GM13977 (cell line): ENCODE measurements at regions not wholly inside any gene's neighbourhood (a gene's known extent, or its start where the extent isn't known, plus 50 kb on each side); places are given as distances from the start of the nearest gene placed in this dataset.

Experiments used
- DNase-seq: peaks from one replicate; pipeline ENCODE4 v3.0.0; 2012; ENCODE audit warnings: low spot score
- CTCF ChIP-seq: IDR thresholded peaks from 2 replicates; pipeline ENCODE4 v1.5.1; 2012; ENCODE audit warnings: mild to moderate bottlenecking, control low read depth; ENCODE audit not compliant: insufficient read depth; ENCODE audit errors: extremely low read depth, missing control alignments
- in situ Hi-C: fragments of 300-500 bp; cut with MboI; formaldehyde crosslinking; loops from one replicate; pipeline ENCODE4 v1.12.0; 2022; ENCODE audit warnings: low sequenced_read_pairs, low pct_unique_long_range_greater_than_20kb, mixed read lengths, inconsistent platforms; ENCODE audit not compliant: unreplicated experiment

- TF ChIP-seq CTCF = peak; percentile 21
- in situ Hi-C loops = no loop called here
- no peak for DNase-seq
Measured at GRCh38 chr1:118304722-118305359, 119.8 kb upstream of the SPAG17 start.

GRCh38 chr1:118303534-118303933, 118.5 kb upstream of the SPAG17 start:
- TF ChIP-seq CTCF = no peak
- DNase-seq = no peak
- in situ Hi-C loops = no loop called here

GRCh38 chr1:118303064-118303463, 118.0 kb upstream of the SPAG17 start:
- TF ChIP-seq CTCF = no peak
- in situ Hi-C loops = no loop called here
- no peak for DNase-seq

- in situ Hi-C loops = no loop called here
- no peak for DNase-seq
Measured at GRCh38 chr1:118302145-118302544, 117.1 kb upstream of the SPAG17 start.

GRCh38 chr1:118300808-118301207, 115.8 kb upstream of the SPAG17 start:
- no peak for DNase-seq
- in situ Hi-C loops = no loop called here
- no peak for TF ChIP-seq CTCF

More at GRCh38 chr1:118302145-118302544, 117.1 kb upstream of the SPAG17 start:
- TF ChIP-seq CTCF = no peak

GRCh38 chr1:118298397-118298796, 113.4 kb upstream of the SPAG17 start:
- no peak for DNase-seq
- in situ Hi-C loops = no loop called here
- no peak for TF ChIP-seq CTCF

- no peak for TF ChIP-seq CTCF
- in situ Hi-C loops = no loop called here
Measured at GRCh38 chr1:118297521-118297920, 112.5 kb upstream of the SPAG17 start.

More at GRCh38 chr1:118297521-118297920, 112.5 kb upstream of the SPAG17 start:
- no peak for DNase-seq
